GM19043 (cell line): ENCODE measurements at regions not wholly inside any gene's neighbourhood (a gene's known extent, or its start where the extent isn't known, plus 50 kb on each side); places are given as distances from the start of the nearest gene placed in this dataset.
A peak's percentile ranks its signal among the peaks of the same experiment; 100 is the strongest.
"Not testable (repeated sequence)": the region's sequence is repeated elsewhere in the genome, so short reads cannot be mapped to it uniquely, and the experiment has no call there.

Experiments
- ATAC-seq: cut with Tn5 transposase; IDR thresholded peaks from one replicate; pipeline ENCODE4 v1.9.1; 2021; ENCODE audit warnings: low read depth; ENCODE audit not compliant: unreplicated experiment

DNA sequence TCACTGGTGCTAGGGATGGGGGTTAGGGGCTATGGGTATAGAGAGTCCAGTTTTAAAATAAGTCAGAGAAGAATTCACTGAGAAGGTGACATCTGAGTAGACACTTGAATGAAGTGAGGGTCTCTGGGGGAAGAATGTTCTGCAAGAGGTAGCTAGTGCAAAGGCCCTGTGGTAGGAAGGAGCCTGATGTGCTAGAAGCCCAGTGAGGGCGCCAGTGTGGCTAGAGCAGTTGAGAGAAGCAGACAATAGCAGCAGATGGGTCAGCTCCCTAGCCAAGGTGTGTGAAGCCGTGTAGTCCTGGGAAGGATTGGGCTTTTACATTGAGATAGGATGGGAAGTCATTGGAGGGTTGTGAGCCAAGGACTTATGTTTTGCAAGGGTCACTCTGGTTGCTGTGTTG, 105.8 kb upstream of the PELI1 start:
- no peak for ATAC-seq

DNA sequence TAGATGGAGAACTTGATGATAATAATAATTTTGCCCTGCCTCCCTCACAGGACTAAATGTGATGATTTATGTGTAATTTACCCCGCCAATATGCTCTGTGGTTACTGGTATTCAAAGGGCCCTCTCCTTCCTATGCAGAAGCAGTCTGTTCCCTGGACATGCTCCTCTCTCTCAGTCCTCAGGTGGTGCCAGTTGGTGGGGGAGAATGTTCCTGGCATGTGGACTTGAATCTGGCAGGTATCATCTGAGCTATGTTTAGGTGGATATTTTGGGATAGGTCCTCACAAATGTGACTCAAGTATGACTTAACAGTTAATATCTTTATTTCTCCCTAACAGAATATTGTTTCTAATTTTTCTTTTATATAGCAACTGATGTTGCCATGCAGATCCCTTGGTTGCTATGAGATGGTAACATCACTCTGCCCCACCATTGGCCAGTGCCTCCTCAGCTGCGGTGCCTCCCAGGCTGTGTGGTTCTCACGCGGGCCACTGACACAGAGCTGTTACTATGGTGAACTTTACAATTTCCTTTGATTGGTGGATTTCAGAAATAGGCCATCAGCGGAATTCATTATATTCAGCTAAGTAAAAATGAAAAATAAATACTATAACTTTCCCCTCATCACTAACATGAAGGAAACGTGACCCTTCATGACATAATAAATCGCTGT, 106.7 kb upstream of the PELI1 start:
- no peak for ATAC-seq

GRCh38 chr2:64251497-64252250, 107.5 kb upstream of the PELI1 start:
- ATAC-seq, result no peak

GRCh38 chr2:64252251-64252978, 108.2 kb upstream of the PELI1 start:
- ATAC-seq, result not testable (repeated sequence)

DNA sequence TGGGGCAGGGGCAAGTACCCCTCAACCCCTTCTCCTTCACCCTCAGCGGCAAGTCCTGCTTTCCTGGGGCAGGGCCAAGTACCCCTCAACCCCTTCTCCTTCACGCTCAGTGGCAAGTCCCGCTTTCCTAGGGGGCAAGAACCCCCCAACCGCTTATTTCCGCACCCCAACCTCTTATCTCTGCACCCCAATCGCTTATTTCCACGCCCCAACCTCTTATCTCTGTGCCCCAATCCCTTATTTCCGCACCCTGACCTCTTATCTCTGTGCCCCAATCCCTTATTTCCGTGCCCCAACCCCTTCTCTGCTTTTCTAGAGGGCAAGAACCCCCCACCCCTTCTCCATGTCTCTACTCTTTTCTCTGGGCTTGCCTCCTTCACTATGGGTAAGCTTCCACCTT, 109.2 kb upstream of the PELI1 start:
- ATAC-seq, result not testable (repeated sequence)

DNA sequence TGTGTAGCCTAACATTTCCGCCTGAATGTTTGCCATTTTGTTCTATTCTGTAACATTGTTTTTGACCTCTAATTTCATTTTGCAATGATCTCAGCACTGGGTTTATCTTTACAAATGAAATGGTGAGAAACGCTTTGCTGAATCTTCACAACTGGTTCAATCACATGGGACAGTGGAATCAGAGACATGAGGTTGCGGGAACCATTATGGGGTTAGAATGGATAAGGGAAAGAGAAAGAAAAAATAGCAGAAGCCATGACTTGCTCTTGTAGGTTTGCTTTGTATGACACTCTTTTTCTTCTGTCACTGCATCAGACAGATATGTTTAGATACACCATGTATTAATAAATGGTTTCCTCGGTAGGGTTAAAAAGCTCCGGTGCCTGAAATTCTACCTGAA, 114.3 kb upstream of the PELI1 start:
- ATAC-seq, result no peak

GRCh38 chr2:64259312-64259711, 115.1 kb upstream of the PELI1 start:
- no peak for ATAC-seq

DNA sequence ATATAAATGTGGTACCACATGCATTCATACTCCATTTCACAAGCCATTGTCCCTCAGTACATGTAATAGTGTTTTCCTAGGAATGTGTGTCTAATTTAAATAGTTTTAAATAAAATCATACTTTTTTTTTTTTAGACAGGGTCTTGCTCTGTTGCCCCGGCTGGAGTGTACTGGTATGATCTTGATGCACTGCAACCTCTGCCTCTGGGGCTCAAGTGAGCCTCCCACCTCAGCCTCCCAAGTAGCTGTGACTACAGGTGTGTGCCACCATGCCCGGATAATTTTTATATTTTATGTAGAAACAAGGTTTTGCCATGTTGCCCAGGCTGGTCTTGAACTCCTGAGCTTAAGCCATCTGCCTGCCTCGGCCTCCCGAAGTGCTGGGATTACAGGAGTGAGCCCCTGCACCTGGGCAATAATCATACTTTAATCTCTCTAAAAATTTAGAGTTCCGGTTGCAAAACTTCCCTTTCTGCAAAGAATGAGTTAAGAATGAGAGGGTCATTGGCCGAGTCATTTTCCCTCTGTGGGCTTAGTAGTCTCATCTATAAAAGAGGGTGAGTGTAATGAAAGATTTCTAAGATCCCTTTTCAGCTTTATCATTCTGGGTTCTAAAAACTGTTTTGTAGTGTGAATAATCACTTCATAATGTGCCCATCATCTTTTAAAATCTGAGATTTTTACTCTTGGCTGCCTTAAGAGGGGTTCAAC, 116.0 kb upstream of the PELI1 start:
- no peak for ATAC-seq

GRCh38 chr2:64260817-64261216, 116.6 kb upstream of the PELI1 start:
- peak; percentile 96 for ATAC-seq

- ATAC-seq, result no peak
Measured at GRCh38 chr2:64262071-64262470, 117.9 kb upstream of the PELI1 start.

DNA sequence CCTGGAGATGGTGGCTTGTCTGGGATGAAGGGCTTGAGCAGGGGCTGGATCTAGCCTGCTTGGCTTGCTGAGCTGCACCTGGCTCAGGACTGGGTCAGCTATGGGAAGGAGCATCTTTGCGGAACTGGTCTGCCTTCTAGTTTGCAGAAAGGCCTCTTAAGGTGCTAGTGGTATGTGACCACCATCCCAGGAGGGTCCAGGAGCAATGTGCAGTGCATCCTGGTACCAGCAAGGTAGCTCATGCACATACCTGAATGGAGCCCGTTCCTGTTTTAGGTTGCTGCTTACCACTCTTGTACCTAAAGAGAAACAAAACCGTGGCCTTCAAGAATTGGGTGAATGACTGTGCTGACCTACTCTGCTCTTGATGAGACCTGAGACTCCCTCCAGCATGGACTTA, 118.6 kb upstream of the PELI1 start:
- ATAC-seq, result no peak

DNA sequence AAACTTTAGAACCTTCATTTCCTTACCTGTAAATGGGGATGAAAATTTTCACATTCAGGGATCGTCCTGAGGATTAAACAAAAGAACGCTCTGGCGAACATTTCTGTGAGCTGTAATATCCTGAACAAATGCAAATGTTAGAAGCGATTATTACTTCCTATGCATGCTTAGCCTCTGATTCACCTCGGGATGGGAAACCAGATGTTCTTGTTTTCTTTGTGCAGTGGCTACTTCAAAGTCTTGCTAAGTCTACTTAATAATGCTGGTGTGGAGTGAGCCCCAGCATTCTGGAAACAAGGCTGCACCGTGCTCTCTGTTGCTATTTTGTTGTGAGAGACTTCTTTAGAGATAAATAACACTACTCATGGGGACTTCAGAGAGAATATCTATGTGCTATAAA, 119.1 kb upstream of the PELI1 start:
- ATAC-seq, result no peak

DNA sequence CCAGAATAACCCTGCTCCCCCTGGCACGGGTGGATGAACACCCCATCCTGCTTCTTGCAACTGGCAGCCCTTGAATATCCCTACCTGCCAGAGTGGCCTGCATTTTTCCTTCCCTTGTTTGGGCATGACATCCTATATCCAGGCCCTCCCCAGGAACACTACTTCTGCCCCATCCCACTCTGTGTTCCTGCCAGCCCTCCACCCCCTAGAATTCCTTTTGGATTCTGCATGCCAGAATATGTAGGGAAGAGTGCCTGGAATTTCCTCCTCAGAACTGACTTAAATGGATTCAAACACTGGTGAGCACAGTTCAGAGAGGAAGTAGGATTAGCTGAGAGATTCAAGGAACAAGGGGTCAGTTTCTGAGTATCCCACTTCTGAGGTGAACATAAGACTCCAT, 123.5 kb upstream of the PELI1 start:
- no peak for ATAC-seq

- no peak for ATAC-seq
Measured at GRCh38 chr2:64268330-64269048, 124.3 kb upstream of the PELI1 start.

GRCh38 chr2:64273524-64274398, 129.5 kb upstream of the PELI1 start:
- ATAC-seq, result no peak

- no peak for ATAC-seq
Measured at GRCh38 chr2:64274399-64275173, 130.4 kb upstream of the PELI1 start.

DNA sequence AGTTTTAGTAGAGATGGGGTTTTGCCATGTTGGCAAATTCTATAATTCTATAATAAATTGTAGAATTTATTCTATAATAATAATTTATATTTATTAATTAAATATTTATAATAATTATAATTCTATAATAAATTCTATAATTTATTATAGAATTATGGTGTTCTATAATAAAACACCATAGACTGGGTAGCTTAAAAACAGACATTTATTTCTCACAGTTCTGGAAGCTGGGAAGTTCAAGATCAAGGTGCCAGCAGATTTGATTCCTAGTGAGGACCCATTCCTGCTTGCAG, 130.9 kb upstream of the PELI1 start:
- ATAC-seq, result no peak

- no peak for ATAC-seq
Measured at GRCh38 chr2:64276417-64277095, 132.3 kb upstream of the PELI1 start.
